Right atrium auricular region (tissue), 2 donors: ENCODE measurements at regions not wholly inside any gene's neighbourhood (a gene's known extent, or its start where the extent isn't known, plus 50 kb on each side); places are given as distances from the start of the nearest gene placed in this dataset.
"Not testable (repeated sequence)": the region's sequence is repeated elsewhere in the genome, so short reads cannot be mapped to it uniquely, and the experiment has no call there.

Experiments
- DNase-seq: peaks from one replicate; pipeline ENCODE4 v3.0.0-alpha.2; 2019; ENCODE audit warnings: low spot score
- H3K27ac ChIP-seq, 2 donors: fragments of 200-600 bp; sonication (generic); 1 replicate in 1 of 2; 2 replicates in 1 of 2; pipeline ENCODE4 v1.5.1; 2016 to 2019
- H3K27me3 ChIP-seq, 2 donors: fragments of 200-600 bp; sonication (generic); one replicate each; pipeline versions ENCODE4 v1.5.1 to v1.6.0; 2017 to 2019
- H3K36me3 ChIP-seq: fragments of 200-600 bp; sonication (generic); one replicate; pipeline ENCODE4 v1.5.1; 2016
- H3K4me1 ChIP-seq, 2 donors: fragments of 200-600 bp; sonication (generic); one replicate each; pipeline versions ENCODE4 v1.5.1 to v1.6.0; 2017 to 2019
- H3K4me3 ChIP-seq, 2 donors: fragments of 200-600 bp; sonication (generic); 1 replicate in 1 of 2; 2 replicates in 1 of 2; pipeline ENCODE4 v1.5.1; 2017 to 2019; ENCODE audit warnings: mild to moderate bottlenecking in 1 of 2, moderate library complexity in 1 of 2
- H3K9me3 ChIP-seq, 2 donors: fragments of 200-600 bp; sonication (generic); one replicate each; pipeline ENCODE4 v1.5.1; 2019
- CTCF ChIP-seq, 2 donors: fragments of 200-600 bp; sonication (generic); IDR thresholded peaks; one replicate each; pipeline ENCODE4 v1.5.1; 2019; ENCODE audit warnings: antibody characterized with exemption in 2 of 2

DNA sequence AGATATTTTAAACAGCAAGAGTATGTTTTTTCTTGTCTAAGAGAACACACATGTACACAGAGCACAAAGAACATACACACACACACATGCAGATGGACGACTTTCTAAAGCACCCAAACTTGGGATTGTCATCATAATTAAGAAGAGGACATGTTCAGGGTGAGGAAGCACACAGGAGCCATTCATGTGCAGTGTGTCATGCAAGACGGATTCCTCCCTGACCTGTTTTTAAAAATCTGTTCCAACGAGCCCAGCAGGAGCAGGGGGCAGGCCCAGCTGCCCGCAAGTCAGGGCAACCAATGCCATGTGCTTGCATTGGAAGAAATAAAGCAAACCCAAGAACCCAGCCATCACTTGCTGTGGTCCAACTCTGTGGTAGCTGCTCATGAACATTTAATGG lies 167.3 kb upstream of the ZNF644 start:
- no peaks in the 10 kb centered on the region for H3K36me3 ChIP-seq
- no peak overlapping the region for H3K27ac ChIP-seq
- H3K4me1 ChIP-seq: no peaks in the 10 kb centered on the region
- no peak overlapping the region for H3K4me3 ChIP-seq
- H3K27me3 ChIP-seq: no peaks in the 10 kb centered on the region
- no peak for DNase-seq
- H3K9me3 ChIP-seq: no peaks in the 10 kb centered on the region
- TF ChIP-seq CTCF (IDR thresholded peaks at IDR 0.05): no peak

- H3K4me3 ChIP-seq, DNase-seq, H3K9me3 ChIP-seq, H3K36me3 ChIP-seq, H3K27ac ChIP-seq, H3K27me3 ChIP-seq, H3K4me1 ChIP-seq: not testable (repeated sequence)
Observed at GRCh38 chr1:91182807-91183206, 161.0 kb upstream of the ZNF644 start.

GRCh38 chr1:91176250-91176649 lies 154.4 kb upstream of the ZNF644 start:
- no peak for DNase-seq
- peaks cover 0 to 9% of the 10 kb centered on the region in 2 donors for H3K4me1 ChIP-seq
- TF ChIP-seq CTCF (IDR thresholded peaks at IDR 0.05): no peak

GRCh38 chr1:91174734-91175133 lies 152.9 kb upstream of the ZNF644 start:
- peaks cover 0 to 9% of the 10 kb centered on the region in 2 donors for H3K4me1 ChIP-seq
- H3K4me3 ChIP-seq: no peak overlapping the region
- no peaks in the 10 kb centered on the region for H3K36me3 ChIP-seq
- DNase-seq: no peak
- no peak overlapping the region for H3K27ac ChIP-seq
- no peak for TF ChIP-seq CTCF (IDR thresholded peaks at IDR 0.05)
- no peaks in the 10 kb centered on the region for H3K9me3 ChIP-seq
- no peaks in the 10 kb centered on the region for H3K27me3 ChIP-seq

More at GRCh38 chr1:91176250-91176649, 154.4 kb upstream of the ZNF644 start:
- H3K27ac ChIP-seq: no peak overlapping the region
- H3K9me3 ChIP-seq: no peaks in the 10 kb centered on the region
- H3K4me3 ChIP-seq: no peak overlapping the region
- no peaks in the 10 kb centered on the region for H3K27me3 ChIP-seq
- no peaks in the 10 kb centered on the region for H3K36me3 ChIP-seq

DNA sequence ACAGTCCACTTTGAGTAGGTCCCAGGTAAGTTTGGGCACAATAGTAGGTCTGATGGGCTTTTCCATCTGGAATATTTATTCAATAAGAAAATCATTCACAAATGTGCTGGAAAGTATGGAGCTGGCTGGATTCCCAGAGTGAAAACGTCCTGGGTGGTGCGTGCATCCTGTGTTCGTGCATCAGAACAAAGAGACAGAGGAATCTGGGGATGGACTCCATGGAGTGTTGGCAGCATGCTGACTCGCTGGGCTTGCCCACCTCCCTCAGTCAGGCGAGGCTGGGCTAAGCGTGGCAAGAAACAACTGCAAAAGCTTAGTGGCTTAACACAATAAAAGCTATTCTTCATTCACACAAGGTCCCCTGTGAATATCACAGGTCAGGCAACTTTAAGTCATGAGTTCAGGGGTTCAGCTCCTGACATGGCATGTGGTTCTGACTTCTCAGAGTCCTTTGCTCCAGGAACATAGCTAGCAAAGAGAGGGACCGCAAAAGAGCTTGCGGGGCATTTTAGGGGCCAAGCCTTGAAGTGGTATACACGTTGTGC lies 151.6 kb upstream of the ZNF644 start:
- Histone ChIP-seq H3K4me1 (peaks cover 0 to 9% of the 10 kb centered on the region in 2 donors), H3K36me3 (no peaks in the 10 kb centered on the region), H3K27me3 (no peaks in the 10 kb centered on the region), H3K4me3 (no peak overlapping the region), H3K9me3 (no peaks in the 10 kb centered on the region), H3K27ac (no peak overlapping the region)
- no peak for DNase-seq
- TF ChIP-seq CTCF (IDR thresholded peaks at IDR 0.05): no peak

DNA sequence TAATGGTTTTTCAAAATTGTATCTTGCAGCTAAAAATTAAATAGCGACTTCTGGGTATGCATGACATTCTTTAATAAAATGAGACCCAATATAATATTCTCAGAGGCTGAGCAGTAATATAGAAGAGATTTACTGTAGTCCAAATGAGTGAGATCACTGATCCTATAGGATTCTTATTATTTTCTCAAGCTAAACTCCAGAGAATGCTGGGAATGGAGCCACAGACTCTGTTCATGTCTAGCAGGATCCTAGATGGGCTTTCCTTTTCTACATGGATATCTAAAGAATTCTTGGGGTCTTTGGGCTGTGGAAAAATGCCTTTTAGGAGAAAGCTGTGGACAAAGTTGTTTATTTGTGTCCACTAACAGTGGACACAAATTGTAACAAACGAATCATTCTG lies 150.7 kb upstream of the ZNF644 start:
- DNase-seq: no peak
- no peaks in the 10 kb centered on the region for H3K27me3 ChIP-seq
- TF ChIP-seq CTCF (IDR thresholded peaks at IDR 0.05): no peak
- no peaks in the 10 kb centered on the region for H3K9me3 ChIP-seq
- H3K4me3 ChIP-seq: no peak overlapping the region
- no peaks in the 10 kb centered on the region for H3K36me3 ChIP-seq
- peaks cover 0 to 9% of the 10 kb centered on the region in 2 donors for H3K4me1 ChIP-seq
- H3K27ac ChIP-seq: no peak overlapping the region
